ENCODE measurements at regions not wholly inside any gene's neighbourhood (a gene's known extent, or its start where the extent isn't known, plus 50 kb on each side); places are given as distances from the start of the nearest gene placed in this dataset.

DNA sequence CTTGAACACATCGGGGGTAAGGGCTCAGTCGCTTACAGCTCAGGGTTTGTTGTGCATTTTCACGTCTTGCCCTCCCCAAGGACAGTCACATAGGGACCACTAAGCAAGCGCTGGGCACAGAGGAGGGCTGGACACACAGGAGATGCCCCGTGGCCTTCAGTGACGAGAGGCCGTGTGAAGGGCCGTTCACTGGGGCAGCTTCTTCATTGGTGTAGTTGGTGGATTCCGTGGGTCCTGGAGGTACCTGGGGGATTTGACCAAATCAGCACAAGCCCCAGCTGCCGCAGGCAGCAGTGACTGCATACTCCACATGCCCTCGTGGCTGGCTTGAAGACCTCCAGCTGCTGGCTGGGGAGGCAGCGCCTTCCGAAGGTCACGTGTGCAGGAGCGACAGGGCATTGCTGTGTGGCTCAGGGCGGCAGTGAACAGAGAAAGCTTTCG, 100.8 kb upstream of the C1orf174 start:
- Histone ChIP-seq H4K20me1 (ENCODE audit: insufficient read depth) (no peaks in the 10 kb centered on the region), H3K9ac (no peak overlapping the region), H3K36me3 (ENCODE audit: insufficient read depth) (no peaks in the 10 kb centered on the region), H3K4me1 (ENCODE audit: low read depth, poor library complexity, severe bottlenecking) (no peaks in the 10 kb centered on the region), H2AFZ (ENCODE audit: low read depth) (no peak overlapping the region), H3K79me2 (ENCODE audit: insufficient read depth, low read depth) (no peaks in the 10 kb centered on the region), H3K27ac (no peak overlapping the region), H3K4me2 (no peak overlapping the region), H3K27me3 (ENCODE audit: insufficient read depth, low read depth) (peaks cover 22% of the 10 kb centered on the region; the same call in 1 of the 2 replicates), H3K4me3 (IDR thresholded peaks at IDR 0.05; ENCODE audit: insufficient read depth, low read depth, low read length) (no peak overlapping the region)
- TF ChIP-seq CTCF (conservative IDR thresholded peaks at IDR 0.05; ENCODE audit: low read depth, low read length) = no peak

- Histone ChIP-seq H3K4me2 (no peak overlapping the region), H3K27me3 (ENCODE audit: insufficient read depth, low read depth) (peaks cover 17% of the 10 kb centered on the region; the same call in 1 of the 2 replicates), H4K20me1 (ENCODE audit: insufficient read depth) (no peaks in the 10 kb centered on the region), H3K27ac (no peak overlapping the region), H3K79me2 (ENCODE audit: insufficient read depth, low read depth) (no peaks in the 10 kb centered on the region), H3K36me3 (ENCODE audit: insufficient read depth) (no peaks in the 10 kb centered on the region), H3K4me3 (IDR thresholded peaks at IDR 0.05; ENCODE audit: insufficient read depth, low read depth, low read length) (no peak overlapping the region), H3K4me1 (ENCODE audit: low read depth, poor library complexity, severe bottlenecking) (no peaks in the 10 kb centered on the region), H3K9ac (no peak overlapping the region), H2AFZ (ENCODE audit: low read depth) (no peak overlapping the region)
- no peak for TF ChIP-seq CTCF (conservative IDR thresholded peaks at IDR 0.05; ENCODE audit: low read depth, low read length)
Observed at GRCh38 chr1:4001461-4001860, 101.4 kb upstream of the C1orf174 start.

GRCh38 chr1:4002061-4002521, 102.0 kb upstream of the C1orf174 start:
- no peak for TF ChIP-seq CTCF (conservative IDR thresholded peaks at IDR 0.05; ENCODE audit: low read depth, low read length)

DNA sequence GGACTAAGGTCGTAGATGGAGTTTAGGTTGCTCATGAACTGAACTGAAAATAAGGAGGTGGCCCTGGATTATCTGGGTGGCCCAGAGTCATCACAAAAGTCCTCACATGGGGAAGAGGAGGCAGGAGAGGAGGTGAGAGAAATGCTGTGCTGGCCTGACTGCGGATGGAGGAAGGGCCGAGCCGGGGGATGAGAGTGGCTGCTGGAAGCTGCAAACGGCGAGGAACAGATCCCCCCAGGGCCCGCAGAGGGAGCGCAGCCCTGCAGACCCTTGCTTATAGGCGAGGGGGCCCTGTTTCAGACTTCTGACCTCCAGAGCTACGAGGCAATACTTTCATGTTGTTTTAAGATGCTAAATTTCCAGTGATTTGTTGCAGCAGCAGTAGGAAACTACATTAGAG, 102.7 kb upstream of the C1orf174 start:
- no peak overlapping the region for H3K9ac ChIP-seq

More at GRCh38 chr1:4002061-4002521, 102.0 kb upstream of the C1orf174 start:
- H2AFZ ChIP-seq (ENCODE audit: low read depth) = no peak overlapping the region
- H3K79me2 ChIP-seq (ENCODE audit: insufficient read depth, low read depth) = no peaks in the 10 kb centered on the region
- H3K36me3 ChIP-seq (ENCODE audit: insufficient read depth) = no peaks in the 10 kb centered on the region
- H3K27me3 ChIP-seq (ENCODE audit: insufficient read depth, low read depth) = peaks cover 12% of the 10 kb centered on the region; the same call in 1 of the 2 replicates
- no peak overlapping the region for H3K4me3 ChIP-seq (IDR thresholded peaks at IDR 0.05; ENCODE audit: insufficient read depth, low read depth, low read length)
- H4K20me1 ChIP-seq (ENCODE audit: insufficient read depth) = no peaks in the 10 kb centered on the region
- H3K4me2 ChIP-seq = no peak overlapping the region
- H3K4me1 ChIP-seq (ENCODE audit: low read depth, poor library complexity, severe bottlenecking) = no peaks in the 10 kb centered on the region
- no peak overlapping the region for H3K9ac ChIP-seq
- no peak overlapping the region for H3K27ac ChIP-seq

More for the DNA sequence above, 102.7 kb upstream of the C1orf174 start:
- Histone ChIP-seq H3K4me1 (ENCODE audit: low read depth, poor library complexity, severe bottlenecking) (no peaks in the 10 kb centered on the region), H3K27ac (no peak overlapping the region), H3K4me3 (IDR thresholded peaks at IDR 0.05; ENCODE audit: insufficient read depth, low read depth, low read length) (no peak overlapping the region), H3K4me2 (no peak overlapping the region), H3K79me2 (ENCODE audit: insufficient read depth, low read depth) (no peaks in the 10 kb centered on the region), H3K27me3 (ENCODE audit: insufficient read depth, low read depth) (peaks cover 9% of the 10 kb centered on the region; the same call in 1 of the 2 replicates), H3K36me3 (ENCODE audit: insufficient read depth) (no peaks in the 10 kb centered on the region), H4K20me1 (ENCODE audit: insufficient read depth) (no peaks in the 10 kb centered on the region), H2AFZ (ENCODE audit: low read depth) (no peak overlapping the region)
- no peak for TF ChIP-seq CTCF (conservative IDR thresholded peaks at IDR 0.05; ENCODE audit: low read depth, low read length)
